DND-41 (cell line): ENCODE measurements at regions not wholly inside any gene's neighbourhood (a gene's known extent, or its start where the extent isn't known, plus 50 kb on each side); places are given as distances from the start of the nearest gene placed in this dataset.

Experiments used
- ATAC-seq: fragments of 200-7000 bp; cut with Tn5 transposase; 3 replicates; pipeline ENCODE4 v1.9.1; 2021; ENCODE audit warnings: low read depth; ENCODE audit not compliant: insufficient read depth
- DNase-seq: peaks from one replicate; pipeline ENCODE4 v3.0.0-alpha.2; 2020
- H2AFZ ChIP-seq: 2 replicates; pipeline ENCODE4 v1.6.0; 2012; ENCODE audit warnings: low read depth, low read length
- H3K27ac ChIP-seq: 2 replicates; pipeline ENCODE4 v1.5.1; 2012; ENCODE audit warnings: low read length, inconsistent platforms
- H3K27me3 ChIP-seq: fragments of 200-600 bp; sonication (generic); 2 replicates; pipeline ENCODE4 v1.6.0; 2012; ENCODE audit warnings: low read length, mild to moderate bottlenecking, inconsistent platforms; ENCODE audit not compliant: insufficient read depth, poor library complexity
- H3K36me3 ChIP-seq: 2 replicates; pipeline ENCODE4 v1.5.1; 2012; ENCODE audit warnings: low read length, inconsistent platforms; ENCODE audit not compliant: insufficient read depth
- H3K4me1 ChIP-seq: 2 replicates; pipeline ENCODE4 v1.5.1; 2012; ENCODE audit warnings: mild to moderate bottlenecking, low read length; ENCODE audit not compliant: insufficient read depth
- H3K4me2 ChIP-seq: 2 replicates; pipeline ENCODE4 v1.6.0; 2012; ENCODE audit warnings: mild to moderate bottlenecking, moderate library complexity, low read length, inconsistent platforms; ENCODE audit not compliant: insufficient read depth
- H3K4me3 ChIP-seq, 2 experiments: fragments of 200-600 bp in 1 of 2; shearing (Covaris generic) in 1 of 2; 2 replicates each; pipeline ENCODE4 v1.5.1; 2012 to 2016; ENCODE audit warnings: inconsistent platforms in 2 of 2, low read length in 2 of 2, mild to moderate bottlenecking in 2 of 2, low read depth in 1 of 2, moderate library complexity in 1 of 2
- H3K79me2 ChIP-seq: 2 replicates; pipeline ENCODE4 v1.6.0; 2012; ENCODE audit warnings: low read length, inconsistent platforms; ENCODE audit not compliant: insufficient read depth
- H3K9ac ChIP-seq: 2 replicates; pipeline ENCODE4 v1.6.0; 2012; ENCODE audit warnings: low read depth, mild to moderate bottlenecking, inconsistent platforms, low read length, moderate library complexity
- H3K9me3 ChIP-seq: 2 replicates; pipeline ENCODE4 v1.5.1; 2012; ENCODE audit warnings: low read length, moderate library complexity, mild to moderate bottlenecking, inconsistent platforms; ENCODE audit not compliant: insufficient read depth, severe bottlenecking
- H4K20me1 ChIP-seq: 2 replicates; pipeline ENCODE4 v1.6.0; 2012; ENCODE audit warnings: low read length; ENCODE audit not compliant: insufficient read depth
- CTCF ChIP-seq: IDR thresholded peaks from 2 replicates; pipeline ENCODE4 v1.5.1; 2012; ENCODE audit warnings: borderline replicate concordance, low read length, moderate library complexity, mild to moderate bottlenecking; ENCODE audit not compliant: poor library complexity, severe bottlenecking; ENCODE audit errors: extremely low read depth
- EZH2 ChIP-seq: IDR thresholded peaks from 3 replicates; pipeline ENCODE4 v1.6.1; 2012; ENCODE audit warnings: borderline replicate concordance, low read depth, mild to moderate bottlenecking, moderate library complexity, low read length, inconsistent platforms; ENCODE audit not compliant: severe bottlenecking

GRCh38 chr22:27561286-27561904, 240.2 kb downstream of the MN1 start:
- Histone ChIP-seq H3K9ac (no peak overlapping the region), H3K27ac (no peak overlapping the region), H3K36me3 (no peaks in the 10 kb centered on the region), H2AFZ (no peak overlapping the region), H4K20me1 (no peaks in the 10 kb centered on the region), H3K9me3 (no peaks in the 10 kb centered on the region), H3K27me3 (peaks cover 3% of the 10 kb centered on the region), H3K4me3 (no peak overlapping the region), H3K79me2 (no peaks in the 10 kb centered on the region), H3K4me2 (no peak overlapping the region), H3K4me1 (no peaks in the 10 kb centered on the region)
- DNase-seq (no peak), ATAC-seq (no peak)
- TF ChIP-seq EZH2 (no peak), CTCF (no peak)

GRCh38 chr22:27564806-27565205, 236.8 kb downstream of the MN1 start:
- Histone ChIP-seq H3K9ac (no peak overlapping the region), H3K4me1 (no peaks in the 10 kb centered on the region), H3K9me3 (no peaks in the 10 kb centered on the region), H3K36me3 (no peaks in the 10 kb centered on the region), H3K4me2 (no peak overlapping the region), H3K27me3 (peaks cover 8% of the 10 kb centered on the region), H2AFZ (no peak overlapping the region), H3K4me3 (no peak overlapping the region), H3K79me2 (no peaks in the 10 kb centered on the region), H4K20me1 (no peaks in the 10 kb centered on the region), H3K27ac (no peak overlapping the region)
- DNase-seq, result no peak
- no peak for TF ChIP-seq EZH2
- TF ChIP-seq CTCF, result no peak
- ATAC-seq, result no peak

- Histone ChIP-seq H3K9ac (no peak overlapping the region), H3K4me3 (no peak overlapping the region), H3K79me2 (no peaks in the 10 kb centered on the region), H3K27me3 (peaks cover 8% of the 10 kb centered on the region), H3K9me3 (no peaks in the 10 kb centered on the region), H3K27ac (no peak overlapping the region), H3K36me3 (no peaks in the 10 kb centered on the region), H3K4me1 (no peaks in the 10 kb centered on the region), H2AFZ (no peak overlapping the region), H3K4me2 (no peak overlapping the region), H4K20me1 (no peaks in the 10 kb centered on the region)
- no peak for TF ChIP-seq CTCF
- DNase-seq (no peak), ATAC-seq (no peak)
Measured at GRCh38 chr22:27566602-27567001, 235.0 kb downstream of the MN1 start.

GRCh38 chr22:27568265-27568664, 233.3 kb downstream of the MN1 start:
- Histone ChIP-seq H3K36me3 (no peaks in the 10 kb centered on the region), H3K27me3 (peaks cover 9% of the 10 kb centered on the region), H3K9me3 (no peaks in the 10 kb centered on the region), H3K27ac (no peak overlapping the region), H3K4me1 (no peaks in the 10 kb centered on the region), H3K4me3 (no peak overlapping the region), H2AFZ (no peak overlapping the region), H3K9ac (no peak overlapping the region), H3K4me2 (no peak overlapping the region), H4K20me1 (no peaks in the 10 kb centered on the region), H3K79me2 (no peaks in the 10 kb centered on the region)
- TF ChIP-seq CTCF, result no peak
- TF ChIP-seq EZH2, result no peak
- DNase-seq, result no peak
- no peak for ATAC-seq
